SK-N-MC (cell line): ENCODE measurements at regions not wholly inside any gene's neighbourhood (a gene's known extent, or its start where the extent isn't known, plus 50 kb on each side); places are given as distances from the start of the nearest gene placed in this dataset.

Experiments used
- EZH2 ChIP-seq: fragments of 200-600 bp; sonication (generic); IDR thresholded peaks from one replicate; pipeline ENCODE4 v1.6.1; 2017; ENCODE audit warnings: antibody characterized with exemption
- POLR2AphosphoS5 ChIP-seq: IDR thresholded peaks from 2 replicates; pipeline ENCODE4 v1.6.1; 2012; ENCODE audit warnings: mild to moderate bottlenecking, low read depth, low read length, borderline replicate concordance

DNA sequence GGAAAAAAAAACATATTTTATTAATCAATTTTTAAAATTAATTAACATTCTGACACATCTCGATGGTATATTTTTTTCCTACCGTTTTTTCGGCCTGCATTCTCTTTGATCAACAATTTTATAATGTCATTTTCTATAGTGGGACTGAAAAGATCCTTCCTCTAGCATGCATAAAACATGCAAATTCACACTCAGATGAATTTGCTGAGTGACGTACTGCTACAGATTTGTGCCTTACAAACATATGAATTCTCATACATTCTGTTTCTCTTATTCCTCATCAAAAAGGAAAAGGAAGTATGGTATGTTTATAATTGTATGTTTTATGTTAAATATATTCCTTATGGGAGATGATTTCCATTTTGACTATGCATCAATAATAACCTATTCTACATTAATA is 458.2 kb downstream of the TSHZ3 start:
- TF ChIP-seq EZH2 (no peak), POLR2AphosphoS5 (no peak)
